NCI-H1092 (cell line): ENCODE measurements at regions not wholly inside any gene's neighbourhood (a gene's known extent, or its start where the extent isn't known, plus 50 kb on each side); places are given as distances from the start of the nearest gene placed in this dataset.

Source experiments
- DNase-seq: peaks from one replicate; lab custom pipeline; 2025; lab: John Stamatoyannopoulos, UW

- DNase-seq = no peak
Measured at GRCh38 chr5:39505791-39506190, 81.0 kb upstream of the DAB2 start.

- DNase-seq = no peak
Measured at GRCh38 chr5:39505363-39505762, 80.6 kb upstream of the DAB2 start.

DNA sequence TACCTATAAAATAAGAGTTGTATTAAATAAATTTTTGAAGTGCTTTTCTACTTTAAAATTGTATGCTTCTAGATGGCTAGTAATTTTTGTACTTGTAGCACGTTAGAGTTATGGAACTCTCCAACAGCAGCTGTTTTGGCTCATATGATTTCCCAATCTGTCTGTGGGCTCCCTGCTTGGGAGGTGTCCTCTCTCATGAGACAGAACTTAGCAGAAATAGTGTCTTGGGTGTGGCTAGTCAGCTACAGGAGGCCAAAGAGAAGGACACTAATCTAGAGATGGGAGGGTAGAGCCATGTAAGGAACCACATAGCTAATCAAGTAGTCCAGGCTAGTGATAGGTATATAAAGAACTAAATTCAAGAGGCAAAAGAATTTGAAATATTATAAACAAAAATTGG, 78.4 kb upstream of the DAB2 start:
- DNase-seq = no peak

DNA sequence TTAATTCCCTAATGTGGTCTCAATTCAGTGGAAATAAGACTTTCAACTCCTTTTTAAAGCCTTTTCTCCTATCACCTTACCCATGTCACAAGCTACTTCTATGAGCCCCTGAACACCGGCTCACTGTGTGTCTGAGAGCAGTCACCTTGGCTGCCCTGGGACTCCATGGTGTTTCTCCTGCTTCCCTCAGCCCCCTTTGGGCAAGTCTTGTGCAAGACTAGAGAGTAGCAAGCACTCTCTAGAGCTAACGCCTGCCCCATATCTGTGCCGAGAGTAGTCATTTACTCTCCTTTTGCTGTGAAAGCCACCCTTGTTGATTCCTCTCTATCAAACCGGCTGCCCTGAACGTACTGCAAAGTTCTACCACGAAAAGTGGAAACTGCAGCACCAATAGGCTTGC, 77.9 kb upstream of the DAB2 start:
- no peak for DNase-seq

- no peak for DNase-seq
Measured at GRCh38 chr5:39501397-39501796, 76.6 kb upstream of the DAB2 start.

- DNase-seq = no peak
Measured at GRCh38 chr5:39500551-39501175, 75.9 kb upstream of the DAB2 start.

GRCh38 chr5:39498278-39498952, 73.6 kb upstream of the DAB2 start:
- DNase-seq = no peak

GRCh38 chr5:39497322-39497721, 72.5 kb upstream of the DAB2 start:
- DNase-seq = no peak

GRCh38 chr5:39495227-39495626, 70.4 kb upstream of the DAB2 start:
- DNase-seq = no peak

DNA sequence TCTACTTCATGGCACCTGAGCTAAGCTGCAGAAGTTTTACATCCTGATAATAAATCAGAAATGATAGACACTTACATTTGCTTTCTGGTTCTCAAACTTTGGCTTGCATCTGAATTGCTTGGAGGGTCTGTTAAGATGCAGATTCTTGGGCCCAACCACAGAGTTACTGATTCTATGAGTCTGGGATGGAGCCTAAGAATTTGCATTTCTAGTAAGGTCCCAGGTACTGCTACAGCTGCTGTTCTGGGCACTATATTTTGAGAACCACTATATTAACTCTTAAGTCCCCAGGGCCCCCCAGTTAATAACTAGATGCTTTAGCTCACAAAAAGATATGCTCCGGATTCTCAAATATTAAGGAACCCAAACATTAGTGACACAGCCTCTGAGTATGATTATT, 69.8 kb upstream of the DAB2 start:
- DNase-seq = no peak

DNA sequence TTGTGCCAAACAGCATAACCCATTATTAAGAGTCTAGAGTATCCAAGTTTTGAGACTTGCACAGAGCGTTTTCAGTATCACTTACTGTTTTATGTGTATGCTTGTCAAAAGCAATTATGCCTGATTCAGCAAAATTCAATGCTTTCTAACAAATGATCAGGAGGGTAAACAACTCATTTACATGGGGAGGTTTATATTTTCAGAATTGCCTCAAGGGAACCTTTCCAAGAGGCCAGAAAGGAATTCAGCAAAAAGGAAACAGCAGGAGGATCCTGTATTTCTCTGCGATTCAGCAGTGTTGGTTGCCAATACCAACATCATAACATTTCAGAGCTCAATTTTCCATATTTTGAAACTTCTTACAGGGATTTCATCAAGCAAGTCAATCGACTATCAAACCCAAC, 69.3 kb upstream of the DAB2 start:
- DNase-seq = no peak

DNA sequence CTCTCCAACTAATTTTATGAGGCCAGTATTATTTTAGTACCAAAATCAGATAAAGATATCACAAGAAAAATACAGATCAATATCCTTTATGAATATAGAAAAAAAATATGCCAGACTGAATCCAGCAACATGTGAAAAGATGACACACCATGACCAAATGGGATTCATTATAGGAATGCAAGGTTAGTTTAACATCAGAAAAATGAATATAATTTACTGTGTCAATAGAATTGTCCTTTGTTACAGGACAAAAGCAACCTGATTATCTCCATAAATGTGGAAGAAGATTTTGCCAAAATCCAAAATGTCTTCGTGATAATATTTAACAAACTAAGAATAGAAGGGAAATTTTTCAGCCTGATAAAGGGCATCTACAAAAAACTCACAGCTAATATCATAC, 66.4 kb upstream of the DAB2 start:
- no peak for DNase-seq

DNA sequence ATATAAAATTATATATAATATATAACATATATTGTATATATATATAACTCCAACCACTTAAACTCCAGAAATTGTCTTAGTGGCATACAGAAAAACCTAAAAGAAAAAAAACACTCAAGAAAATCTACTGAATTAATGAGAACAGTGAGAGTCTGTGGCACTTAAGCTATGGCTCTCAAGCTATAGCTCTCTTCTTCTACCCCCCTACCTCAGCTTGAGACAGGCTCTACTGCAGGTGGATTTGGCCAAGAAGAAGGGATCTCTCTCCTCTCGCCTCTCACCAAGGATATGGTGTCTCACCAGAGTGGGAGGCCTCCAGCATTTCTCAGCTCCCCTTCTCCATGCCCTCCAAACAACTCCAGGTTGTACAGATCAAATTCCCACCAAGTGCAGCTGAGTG, 64.5 kb upstream of the DAB2 start:
- DNase-seq = no peak

- DNase-seq = no peak
Measured at GRCh38 chr5:39486790-39487189, 62.0 kb upstream of the DAB2 start.

DNA sequence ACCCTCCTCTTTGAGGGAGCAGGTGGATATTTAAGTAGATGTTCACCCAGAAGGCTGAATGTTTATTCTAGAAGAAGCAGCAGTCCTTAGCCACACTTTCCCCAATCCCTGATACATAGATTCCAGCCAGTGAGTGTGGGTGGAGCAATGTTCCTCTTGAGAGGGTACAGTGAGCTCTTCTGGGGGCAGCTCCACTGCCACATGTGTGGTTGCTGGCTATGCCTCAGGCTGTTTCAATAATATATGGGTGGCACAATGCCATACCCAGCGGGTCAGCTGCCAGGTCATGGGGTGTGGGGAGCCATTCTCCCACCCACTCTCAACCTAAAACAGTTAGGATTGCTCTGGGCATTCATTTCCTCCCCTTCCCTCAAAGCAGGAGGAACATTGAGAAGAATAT, 61.6 kb upstream of the DAB2 start:
- no peak for DNase-seq

DNA sequence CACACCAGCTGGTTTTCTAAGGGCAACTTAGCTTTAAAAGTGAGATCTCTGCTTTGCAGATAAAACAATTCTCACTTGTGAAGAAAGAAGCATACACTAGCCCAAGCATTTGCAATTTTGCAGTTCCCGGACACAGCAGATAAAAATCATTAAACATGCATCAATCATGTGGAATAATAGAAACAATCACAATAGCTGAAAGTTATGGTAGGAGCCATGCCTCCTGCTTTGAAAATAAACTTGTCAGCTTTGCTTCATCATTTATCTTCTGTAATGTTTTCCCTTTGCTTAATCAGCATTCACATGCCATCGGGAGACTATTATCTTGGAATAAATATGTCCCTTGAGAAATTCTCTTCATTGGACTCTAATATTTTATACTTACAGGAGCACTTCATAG, 60.3 kb upstream of the DAB2 start:
- no peak for DNase-seq

- no peak for DNase-seq
Measured at GRCh38 chr5:39484673-39485072, 59.9 kb upstream of the DAB2 start.

- no peak for DNase-seq
Measured at GRCh38 chr5:39482098-39482497, 57.3 kb upstream of the DAB2 start.

- no peak for DNase-seq
Measured at GRCh38 chr5:39479537-39479936, 54.8 kb upstream of the DAB2 start.

DNA sequence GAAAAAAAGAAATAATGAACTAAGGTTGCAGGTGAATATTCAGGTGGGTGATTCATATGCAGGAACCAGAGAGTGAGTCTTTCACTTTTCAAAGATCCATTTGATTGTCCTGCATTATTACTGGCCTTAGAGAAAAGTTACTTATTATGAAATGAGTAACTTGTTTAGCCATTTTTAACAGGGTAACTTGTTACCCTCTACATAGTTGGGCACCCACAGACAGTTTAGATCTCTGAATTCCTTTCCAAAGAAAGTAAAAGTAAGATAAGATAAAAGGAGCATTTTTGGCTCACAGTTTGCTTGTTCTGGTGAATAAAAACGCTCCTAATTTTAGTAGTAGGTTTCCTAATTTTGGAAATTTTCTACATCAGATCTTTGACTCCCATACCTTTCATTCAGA, 54.1 kb upstream of the DAB2 start:
- DNase-seq = no peak

DNA sequence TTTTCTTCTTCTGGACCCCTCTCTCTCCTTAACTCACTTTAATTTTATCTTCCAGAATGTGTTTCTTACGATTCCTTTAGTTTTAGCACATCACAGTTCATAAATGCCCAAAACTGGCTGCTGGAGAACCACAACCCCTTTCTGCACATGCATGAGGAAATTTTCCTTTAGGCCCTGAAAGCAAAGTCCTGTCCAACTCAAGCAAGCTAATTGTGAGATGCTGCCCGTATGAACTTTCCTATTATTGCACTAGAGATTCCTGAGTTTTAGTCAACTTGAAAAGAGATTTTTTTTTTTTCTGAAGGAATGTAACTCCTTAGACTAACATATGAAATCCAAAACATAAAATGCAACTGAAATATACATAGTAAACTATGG, 52.1 kb upstream of the DAB2 start:
- DNase-seq = no peak

- DNase-seq = no peak
Measured at GRCh38 chr5:39475881-39476842, 51.4 kb upstream of the DAB2 start.

DNA sequence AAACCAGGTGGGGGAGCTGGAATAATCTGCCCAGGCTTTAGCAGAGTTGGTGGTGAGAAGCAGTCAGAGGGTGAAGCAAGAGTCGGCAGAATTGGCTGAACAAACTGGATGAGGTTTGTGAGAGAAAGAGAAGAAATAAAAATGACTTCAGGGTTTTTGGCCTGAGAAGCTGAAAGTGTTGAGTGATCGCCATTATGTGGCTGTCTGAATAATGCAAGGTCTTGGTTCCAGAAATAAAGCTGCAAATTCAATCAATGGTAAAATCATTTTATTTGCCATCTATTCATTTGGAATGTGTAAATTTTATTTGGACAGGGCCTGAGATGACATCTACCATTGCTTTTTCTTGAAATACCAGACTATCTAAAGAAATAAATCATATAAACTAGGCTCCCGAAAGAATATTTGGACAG, 50.4 kb upstream of the DAB2 start:
- DNase-seq = no peak
